AML-193 (cell line): ENCODE measurements at regions not wholly inside any gene's neighbourhood (a gene's known extent, or its start where the extent isn't known, plus 50 kb on each side); places are given as distances from the start of the nearest gene placed in this dataset.
"Not testable (repeated sequence)": the region's sequence is repeated elsewhere in the genome, so short reads cannot be mapped to it uniquely, and the experiment has no call there.

ENCODE experiments used
- DNase-seq, 2 experiments: peaks; one replicate each; lab custom pipeline; 2025; lab: John Stamatoyannopoulos, UW

GRCh38 chr7:101146-102046, 91.0 kb upstream of the FAM20C start:
- DNase-seq = no peak

- no peak for DNase-seq
Measured at GRCh38 chr7:102047-102711, 90.2 kb upstream of the FAM20C start.

- no peak for DNase-seq
Measured at GRCh38 chr7:102721-103120, 89.7 kb upstream of the FAM20C start.

- not testable (repeated sequence) for DNase-seq
Measured at GRCh38 chr7:103981-104380, 88.4 kb upstream of the FAM20C start.

GRCh38 chr7:105002-105401, 87.4 kb upstream of the FAM20C start:
- no peak for DNase-seq

- no peak for DNase-seq
Measured at GRCh38 chr7:106356-106755, 86.0 kb upstream of the FAM20C start.

- no peak for DNase-seq
Measured at GRCh38 chr7:107233-107632, 85.1 kb upstream of the FAM20C start.

GRCh38 chr7:107907-108306, 84.5 kb upstream of the FAM20C start:
- no peak for DNase-seq

GRCh38 chr7:109094-109493, 83.3 kb upstream of the FAM20C start:
- no peak for DNase-seq

- DNase-seq = no peak
Measured at GRCh38 chr7:109898-110556, 82.3 kb upstream of the FAM20C start.

- DNase-seq = no peak
Measured at GRCh38 chr7:110557-111232, 81.7 kb upstream of the FAM20C start.

- DNase-seq = no peak
Measured at GRCh38 chr7:111591-111990, 80.8 kb upstream of the FAM20C start.

- DNase-seq = peak; percentile 70 to 71
Measured at GRCh38 chr7:112881-113280, 79.5 kb upstream of the FAM20C start.

GRCh38 chr7:115274-115911, 77.0 kb upstream of the FAM20C start:
- DNase-seq = peak; percentile 93 to 94

GRCh38 chr7:116188-116981, 76.0 kb upstream of the FAM20C start:
- no peak for DNase-seq

GRCh38 chr7:117836-118614, 74.3 kb upstream of the FAM20C start:
- DNase-seq = no peak

GRCh38 chr7:118615-119391, 73.6 kb upstream of the FAM20C start:
- DNase-seq = peak; percentile 49 to 53

- DNase-seq = peak; percentile 64 to 70
Measured at GRCh38 chr7:119392-120163, 72.8 kb upstream of the FAM20C start.
